ENCODE measurements at regions not wholly inside any gene's neighbourhood (a gene's known extent, or its start where the extent isn't known, plus 50 kb on each side); places are given as distances from the start of the nearest gene placed in this dataset.
A peak's percentile ranks its signal among the peaks of the same experiment; 100 is the strongest.

DNA sequence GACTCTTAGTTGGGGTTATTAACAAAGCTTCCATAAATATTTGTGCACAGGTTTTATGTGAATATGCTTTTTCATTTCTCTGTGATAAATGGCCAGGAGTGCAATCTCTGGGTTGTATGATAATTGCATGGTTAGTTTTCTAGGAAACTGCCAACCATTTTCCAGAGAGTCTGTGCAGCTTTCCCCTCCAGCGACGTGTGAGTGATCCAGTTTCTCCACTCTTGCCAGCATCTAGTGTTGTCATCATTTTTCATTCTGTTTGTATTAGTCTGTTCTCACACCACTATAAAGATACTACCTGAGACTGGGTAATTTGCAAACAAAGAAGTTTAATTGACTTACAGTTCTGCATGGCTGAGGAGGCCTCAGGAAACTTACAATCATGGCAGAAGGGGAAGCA is 319.6 kb upstream of the SHH start:
- Mint-ChIP-seq H3K36me3 (no peaks in the 10 kb centered on the region), H3K27me3 (peaks cover 5% of the 10 kb centered on the region), H3K27ac (no peak overlapping the region), H3K9me3 (no peaks in the 10 kb centered on the region), H3K4me1 (no peaks in the 10 kb centered on the region), H3K4me3 (no peak overlapping the region)
- Histone ChIP-seq H3K27ac (ENCODE audit: insufficient read depth, low read length, poor library complexity, severe bottlenecking) (no peak overlapping the region), H3K9me3 (ENCODE audit: control insufficient read depth in 2 of 2, low read length in 2 of 2) (no peaks in the 10 kb centered on the region), H3K36me3 (ENCODE audit: control insufficient read depth, insufficient read depth, low read length) (no peaks in the 10 kb centered on the region), H3K27me3 (ENCODE audit: control insufficient read depth, insufficient read depth, low read length) (no peaks in the 10 kb centered on the region), H3K4me3 (ENCODE audit: low read depth, low read length) (no peak overlapping the region), H3K4me1 (ENCODE audit: control insufficient read depth, insufficient read depth, low read length, poor library complexity, severe bottlenecking) (no peaks in the 10 kb centered on the region)
- ATAC-seq (ENCODE audit: low read depth in 2 of 2) (no peak), DNase-seq (no peak)

DNA sequence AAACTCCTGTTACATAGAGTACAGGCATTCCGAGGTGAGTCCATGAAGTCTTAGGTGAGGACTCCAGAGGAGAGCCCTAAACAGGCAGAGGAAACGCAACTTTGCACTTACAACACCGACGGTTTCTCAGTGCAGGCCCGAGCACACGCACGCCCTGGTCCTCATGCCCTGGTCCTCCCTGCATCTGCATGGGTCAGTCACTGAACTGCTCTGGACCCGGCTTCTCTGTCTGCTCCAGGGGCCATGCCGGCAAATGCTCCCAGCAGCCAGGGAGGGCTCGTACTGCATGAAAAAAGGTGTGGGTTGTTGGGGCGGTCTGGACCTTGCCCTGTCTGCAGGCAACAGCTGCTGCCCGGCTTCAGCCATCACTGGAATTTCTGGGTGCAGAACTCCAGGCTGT is 317.3 kb upstream of the SHH start:
- Mint-ChIP-seq H3K4me1 (no peaks in the 10 kb centered on the region), H3K27ac (no peak overlapping the region), H3K27me3 (peaks cover 5% of the 10 kb centered on the region), H3K9me3 (peaks cover 0 to 2% (median 0%) of the 10 kb centered on the region in 7 donors), H3K4me3 (no peak overlapping the region), H3K36me3 (no peaks in the 10 kb centered on the region)
- no peak overlapping the region for H3K4me3 ChIP-seq (ENCODE audit: low read depth, low read length)
- H3K27me3 ChIP-seq (ENCODE audit: control insufficient read depth, insufficient read depth, low read length) = no peaks in the 10 kb centered on the region
- no peaks in the 10 kb centered on the region for H3K9me3 ChIP-seq (ENCODE audit: control insufficient read depth in 2 of 2, low read length in 2 of 2)
- DNase-seq = no peak
- no peaks in the 10 kb centered on the region for H3K4me1 ChIP-seq (ENCODE audit: control insufficient read depth, insufficient read depth, low read length, poor library complexity, severe bottlenecking)
- no peak overlapping the region for H3K27ac ChIP-seq (ENCODE audit: insufficient read depth, low read length, poor library complexity, severe bottlenecking)
- no peaks in the 10 kb centered on the region for H3K36me3 ChIP-seq (ENCODE audit: control insufficient read depth, insufficient read depth, low read length)
- no peak for ATAC-seq (ENCODE audit: low read depth in 2 of 2)

DNA sequence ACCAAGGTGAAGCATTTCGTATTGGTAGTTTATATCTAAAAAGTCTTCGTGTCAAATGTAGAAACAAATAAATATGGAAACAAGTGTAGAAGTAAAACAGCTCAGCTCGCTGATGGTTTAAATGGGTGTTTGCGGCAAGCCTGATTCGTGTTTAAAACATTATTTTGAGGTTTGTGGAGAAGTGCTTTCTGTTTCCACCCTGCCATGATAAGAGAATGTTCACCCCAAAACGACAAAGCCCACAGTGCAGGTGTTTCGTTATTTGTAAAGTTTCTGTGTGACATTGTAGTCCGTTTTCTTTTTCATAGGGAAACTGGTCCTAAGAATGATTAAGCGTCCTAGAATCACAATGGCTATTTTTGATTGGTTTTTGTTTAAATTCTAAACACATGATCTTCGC is 316.2 kb upstream of the SHH start:
- Mint-ChIP-seq H3K27ac (no peak overlapping the region), H3K27me3 (peaks cover 5% of the 10 kb centered on the region), H3K36me3 (no peaks in the 10 kb centered on the region), H3K9me3 (peaks cover 0 to 2% (median 0%) of the 10 kb centered on the region in 7 donors), H3K4me3 (no peak overlapping the region), H3K4me1 (no peaks in the 10 kb centered on the region)
- Histone ChIP-seq H3K4me3 (ENCODE audit: low read depth, low read length) (no peak overlapping the region), H3K27ac (ENCODE audit: insufficient read depth, low read length, poor library complexity, severe bottlenecking) (no peak overlapping the region), H3K27me3 (ENCODE audit: control insufficient read depth, insufficient read depth, low read length) (no peaks in the 10 kb centered on the region), H3K4me1 (ENCODE audit: control insufficient read depth, insufficient read depth, low read length, poor library complexity, severe bottlenecking) (no peaks in the 10 kb centered on the region), H3K9me3 (ENCODE audit: control insufficient read depth in 2 of 2, low read length in 2 of 2) (no peaks in the 10 kb centered on the region), H3K36me3 (ENCODE audit: control insufficient read depth, insufficient read depth, low read length) (no peaks in the 10 kb centered on the region)
- no peak for DNase-seq
- ATAC-seq (ENCODE audit: low read depth in 2 of 2) = no peak

DNA sequence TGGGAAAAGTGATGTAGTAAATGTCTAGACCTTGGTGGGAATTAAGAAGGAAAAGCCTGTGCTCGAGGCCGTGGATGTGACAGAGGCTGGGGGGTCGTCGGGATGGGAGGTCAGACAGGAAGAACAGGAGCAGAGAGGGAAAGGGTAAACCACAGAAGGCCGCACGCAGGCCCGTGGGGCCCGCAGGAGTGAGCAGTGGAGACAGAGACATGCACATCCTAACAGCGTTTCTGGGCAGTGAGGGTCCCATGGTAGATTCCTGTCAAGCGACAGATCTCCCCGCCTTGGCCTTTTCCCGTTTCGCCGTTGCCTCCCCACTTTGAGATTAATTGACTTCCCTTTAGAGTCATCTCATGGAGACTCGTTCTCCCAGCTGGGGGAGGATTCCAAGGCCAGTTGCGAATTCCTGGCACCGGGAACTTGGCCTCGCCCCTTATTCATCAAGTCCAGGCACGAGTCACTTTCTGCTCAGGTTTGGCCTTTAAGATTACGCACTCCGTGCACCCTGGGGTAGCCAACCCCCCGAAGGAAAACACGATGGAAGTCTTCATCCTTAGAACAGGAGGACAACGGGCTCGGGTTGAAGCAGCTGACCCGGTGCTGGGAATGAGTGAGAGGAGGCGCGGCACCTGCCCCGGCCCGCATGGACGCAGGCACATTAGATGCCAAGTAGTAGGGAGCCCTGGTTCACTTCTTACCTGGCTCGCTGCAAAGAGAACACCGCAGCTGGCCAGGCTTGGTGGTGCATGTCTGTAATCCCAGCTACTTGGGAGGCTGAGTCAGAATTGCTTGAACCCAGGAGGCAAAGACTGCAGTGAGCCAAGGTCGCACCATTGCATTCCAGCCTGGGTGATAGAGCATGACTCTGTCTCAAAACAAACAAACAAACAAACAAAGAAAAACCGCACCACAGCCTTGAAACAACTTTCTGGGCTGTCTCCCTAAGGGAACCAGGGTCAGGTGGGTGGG is 315.2 kb upstream of the SHH start:
- no peaks in the 10 kb centered on the region for H3K27me3 ChIP-seq (ENCODE audit: control insufficient read depth, insufficient read depth, low read length)
- H3K4me3 ChIP-seq (ENCODE audit: low read depth, low read length) = no peak overlapping the region
- H3K36me3 Mint-ChIP-seq = no peaks in the 10 kb centered on the region
- no peak for ATAC-seq (ENCODE audit: low read depth in 2 of 2)
- H3K4me1 ChIP-seq (ENCODE audit: control insufficient read depth, insufficient read depth, low read length, poor library complexity, severe bottlenecking) = no peaks in the 10 kb centered on the region
- H3K9me3 Mint-ChIP-seq = peaks cover 0 to 2% (median 0%) of the 10 kb centered on the region in 7 donors
- H3K36me3 ChIP-seq (ENCODE audit: control insufficient read depth, insufficient read depth, low read length) = no peaks in the 10 kb centered on the region
- no peak for DNase-seq
- H3K9me3 ChIP-seq (ENCODE audit: control insufficient read depth in 2 of 2, low read length in 2 of 2) = no peaks in the 10 kb centered on the region
- no peak overlapping the region for H3K4me3 Mint-ChIP-seq
- no peaks in the 10 kb centered on the region for H3K4me1 Mint-ChIP-seq
- peaks cover 5% of the 10 kb centered on the region for H3K27me3 Mint-ChIP-seq
- H3K27ac ChIP-seq (ENCODE audit: insufficient read depth, low read length, poor library complexity, severe bottlenecking) = no peak overlapping the region
- H3K27ac Mint-ChIP-seq = peak overlapping the region in 1 of 3 donors; percentile 48

DNA sequence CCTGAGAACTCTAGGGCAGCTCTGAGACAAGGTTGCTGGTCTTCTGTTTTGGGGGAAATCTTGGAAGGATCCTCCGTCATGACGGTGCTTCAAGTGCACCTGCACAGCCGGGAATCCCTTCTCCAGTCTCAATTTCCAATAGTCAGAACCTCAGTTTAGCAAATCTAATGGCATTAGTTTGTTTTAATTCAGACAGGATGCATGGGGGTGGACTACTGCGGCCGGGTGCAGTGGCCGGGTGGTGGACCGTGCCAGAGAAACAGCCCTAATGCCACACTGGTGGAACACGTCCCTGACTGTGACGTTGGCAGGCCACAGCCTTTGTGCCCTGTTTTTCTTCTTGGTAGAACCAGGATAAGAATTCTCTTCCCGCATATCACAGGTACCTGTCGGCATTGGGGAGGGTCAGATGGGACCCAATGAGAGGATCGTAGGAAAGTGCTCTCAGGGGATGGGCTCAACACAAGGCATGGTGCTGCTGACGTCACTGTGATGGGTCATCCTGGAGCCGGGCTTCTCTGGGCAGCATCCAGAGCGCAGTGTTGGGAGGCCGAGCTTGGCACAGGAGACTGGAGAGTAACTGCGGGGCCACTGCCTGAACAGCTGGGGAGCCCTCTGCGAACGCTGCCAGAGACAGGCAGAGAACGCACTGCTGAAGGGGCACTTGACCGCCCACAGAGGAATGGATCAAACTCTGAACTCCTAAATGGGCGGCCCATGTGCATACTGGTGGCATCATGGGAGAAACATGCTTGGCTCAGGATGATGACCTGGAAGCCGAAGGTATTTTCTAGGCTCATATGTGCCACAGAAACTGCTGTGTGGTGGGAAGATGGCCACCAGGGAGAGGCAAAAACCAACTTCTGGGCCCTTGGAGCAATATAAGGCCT is 313.8 kb upstream of the SHH start:
- H3K9me3 Mint-ChIP-seq = peaks cover 0 to 2% (median 0%) of the 10 kb centered on the region in 7 donors
- ATAC-seq (ENCODE audit: low read depth in 2 of 2) (no peak), DNase-seq (no peak)
- H3K4me1 Mint-ChIP-seq = no peaks in the 10 kb centered on the region
- Histone ChIP-seq H3K4me3 (ENCODE audit: low read depth, low read length) (no peak overlapping the region), H3K9me3 (ENCODE audit: control insufficient read depth in 2 of 2, low read length in 2 of 2) (no peaks in the 10 kb centered on the region), H3K36me3 (ENCODE audit: control insufficient read depth, insufficient read depth, low read length) (no peaks in the 10 kb centered on the region), H3K27ac (ENCODE audit: insufficient read depth, low read length, poor library complexity, severe bottlenecking) (no peak overlapping the region), H3K4me1 (ENCODE audit: control insufficient read depth, insufficient read depth, low read length, poor library complexity, severe bottlenecking) (no peaks in the 10 kb centered on the region), H3K27me3 (ENCODE audit: control insufficient read depth, insufficient read depth, low read length) (no peaks in the 10 kb centered on the region)
- H3K36me3 Mint-ChIP-seq = no peaks in the 10 kb centered on the region
- no peak overlapping the region for H3K27ac Mint-ChIP-seq
- peaks cover 5% of the 10 kb centered on the region for H3K27me3 Mint-ChIP-seq
- H3K4me3 Mint-ChIP-seq = no peak overlapping the region

DNA sequence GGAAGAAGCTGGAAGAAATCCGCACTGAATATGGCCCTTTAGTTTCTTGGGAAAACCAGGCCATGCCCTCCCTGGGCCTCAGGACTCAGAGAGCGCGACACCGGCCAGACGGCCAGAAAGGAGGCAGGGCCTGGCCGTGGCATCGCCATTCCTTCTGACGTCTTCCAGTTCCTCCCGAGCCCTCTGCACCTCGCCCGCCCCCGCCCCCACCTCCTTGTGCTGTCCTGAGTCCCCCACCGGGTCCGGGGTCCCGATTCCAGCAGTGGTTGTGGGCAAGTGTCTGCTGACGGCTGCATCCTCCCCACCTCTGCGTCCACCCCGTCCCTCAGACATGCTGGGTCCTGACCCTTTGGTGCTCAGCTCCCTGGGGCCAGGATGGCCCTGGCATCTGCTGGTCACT is 312.1 kb upstream of the SHH start:
- H3K27ac Mint-ChIP-seq = no peak overlapping the region
- Histone ChIP-seq H3K4me1 (ENCODE audit: control insufficient read depth, insufficient read depth, low read length, poor library complexity, severe bottlenecking) (no peaks in the 10 kb centered on the region), H3K36me3 (ENCODE audit: control insufficient read depth, insufficient read depth, low read length) (no peaks in the 10 kb centered on the region), H3K27ac (ENCODE audit: insufficient read depth, low read length, poor library complexity, severe bottlenecking) (no peak overlapping the region), H3K4me3 (ENCODE audit: low read depth, low read length) (no peak overlapping the region), H3K9me3 (ENCODE audit: control insufficient read depth in 2 of 2, low read length in 2 of 2) (no peaks in the 10 kb centered on the region), H3K27me3 (ENCODE audit: control insufficient read depth, insufficient read depth, low read length) (no peaks in the 10 kb centered on the region)
- no peak for ATAC-seq (ENCODE audit: low read depth in 2 of 2)
- H3K9me3 Mint-ChIP-seq = peaks cover 0 to 2% (median 0%) of the 10 kb centered on the region in 7 donors
- no peaks in the 10 kb centered on the region for H3K4me1 Mint-ChIP-seq
- no peak for DNase-seq
- peaks cover 5% of the 10 kb centered on the region for H3K27me3 Mint-ChIP-seq
- H3K4me3 Mint-ChIP-seq = no peak overlapping the region
- no peaks in the 10 kb centered on the region for H3K36me3 Mint-ChIP-seq

DNA sequence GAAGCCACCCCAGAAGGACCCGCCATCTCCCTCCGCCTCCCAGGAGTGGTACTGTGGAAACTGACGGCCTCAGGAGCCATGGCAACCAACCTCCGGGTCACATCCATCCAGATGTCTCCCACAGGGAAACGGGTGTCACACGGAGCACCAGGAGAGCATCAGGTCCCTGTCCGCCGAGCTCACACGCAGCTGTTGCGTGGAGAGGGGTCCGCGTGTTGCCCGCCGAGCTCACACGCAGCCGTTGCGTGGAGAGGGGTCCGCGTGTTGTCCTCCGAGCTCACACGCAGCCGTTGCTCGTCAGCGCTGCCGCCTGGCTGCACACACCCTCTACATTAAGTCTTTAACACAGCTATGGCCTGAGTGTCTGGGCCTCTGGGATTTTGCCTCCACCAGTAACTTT is 311.1 kb upstream of the SHH start:
- Histone ChIP-seq H3K36me3 (ENCODE audit: control insufficient read depth, insufficient read depth, low read length) (no peaks in the 10 kb centered on the region), H3K9me3 (ENCODE audit: control insufficient read depth in 2 of 2, low read length in 2 of 2) (no peaks in the 10 kb centered on the region), H3K27ac (ENCODE audit: insufficient read depth, low read length, poor library complexity, severe bottlenecking) (no peak overlapping the region), H3K4me1 (ENCODE audit: control insufficient read depth, insufficient read depth, low read length, poor library complexity, severe bottlenecking) (no peaks in the 10 kb centered on the region), H3K4me3 (ENCODE audit: low read depth, low read length) (no peak overlapping the region), H3K27me3 (ENCODE audit: control insufficient read depth, insufficient read depth, low read length) (no peaks in the 10 kb centered on the region)
- ATAC-seq (ENCODE audit: low read depth in 2 of 2) = no peak
- H3K4me3 Mint-ChIP-seq = no peak overlapping the region
- H3K9me3 Mint-ChIP-seq = peaks cover 0 to 2% (median 0%) of the 10 kb centered on the region in 7 donors
- H3K36me3 Mint-ChIP-seq = no peaks in the 10 kb centered on the region
- no peak overlapping the region for H3K27ac Mint-ChIP-seq
- DNase-seq = no peak
- H3K27me3 Mint-ChIP-seq = no peaks in the 10 kb centered on the region
- H3K4me1 Mint-ChIP-seq = no peaks in the 10 kb centered on the region
